GM21576 (cell line): ENCODE measurements at regions not wholly inside any gene's neighbourhood (a gene's known extent, or its start where the extent isn't known, plus 50 kb on each side); places are given as distances from the start of the nearest gene placed in this dataset.
"Not testable (repeated sequence)": the region's sequence is repeated elsewhere in the genome, so short reads cannot be mapped to it uniquely, and the experiment has no call there.

Experiments
- ATAC-seq: cut with Tn5 transposase; IDR thresholded peaks from one replicate; pipeline ENCODE4 v1.9.1; 2021; ENCODE audit warnings: mild to moderate bottlenecking, moderate library complexity; ENCODE audit not compliant: unreplicated experiment

- no peak for ATAC-seq
Observed at GRCh38 chr4:179051206-179051605, 1609.0 kb upstream of the AGA start.

GRCh38 chr4:179059396-179059795, 1617.2 kb upstream of the AGA start:
- no peak for ATAC-seq

- ATAC-seq: not testable (repeated sequence)
Observed at GRCh38 chr4:179066254-179066653, 1624.0 kb upstream of the AGA start.

- ATAC-seq: no peak
Observed at GRCh38 chr4:179071131-179071530, 1628.9 kb upstream of the AGA start.

- ATAC-seq: no peak
Observed at GRCh38 chr4:179076865-179077264, 1634.6 kb upstream of the AGA start.

- no peak for ATAC-seq
Observed at GRCh38 chr4:179095585-179096221, 1653.5 kb upstream of the AGA start.

- ATAC-seq: no peak
Observed at GRCh38 chr4:179097741-179098140, 1655.5 kb upstream of the AGA start.

- no peak for ATAC-seq
Observed at GRCh38 chr4:179110356-179110755, 1668.1 kb upstream of the AGA start.

- no peak for ATAC-seq
Observed at GRCh38 chr4:179110816-179111215, 1668.6 kb upstream of the AGA start.

GRCh38 chr4:179112441-179113170, 1670.4 kb upstream of the AGA start:
- ATAC-seq: no peak

- ATAC-seq: no peak
Observed at GRCh38 chr4:179114615-179115014, 1672.4 kb upstream of the AGA start.

GRCh38 chr4:179116011-179116410, 1673.8 kb upstream of the AGA start:
- no peak for ATAC-seq

- no peak for ATAC-seq
Observed at GRCh38 chr4:179116581-179116980, 1674.3 kb upstream of the AGA start.

- ATAC-seq: no peak
Observed at GRCh38 chr4:179123084-179123483, 1680.8 kb upstream of the AGA start.

GRCh38 chr4:179124419-179124818, 1682.2 kb upstream of the AGA start:
- no peak for ATAC-seq

- no peak for ATAC-seq
Observed at GRCh38 chr4:179124957-179125356, 1682.7 kb upstream of the AGA start.

- ATAC-seq: no peak
Observed at GRCh38 chr4:179125870-179126269, 1683.6 kb upstream of the AGA start.

- ATAC-seq: no peak
Observed at GRCh38 chr4:179128299-179128698, 1686.1 kb upstream of the AGA start.

GRCh38 chr4:179130122-179130714, 1688.0 kb upstream of the AGA start:
- no peak for ATAC-seq

- ATAC-seq: no peak
Observed at GRCh38 chr4:179145746-179146525, 1703.7 kb upstream of the AGA start.

- no peak for ATAC-seq
Observed at GRCh38 chr4:179151770-179152169, 1709.5 kb upstream of the AGA start.
